ENCODE measurements at regions not wholly inside any gene's neighbourhood (a gene's known extent, or its start where the extent isn't known, plus 50 kb on each side); places are given as distances from the start of the nearest gene placed in this dataset.

DNA sequence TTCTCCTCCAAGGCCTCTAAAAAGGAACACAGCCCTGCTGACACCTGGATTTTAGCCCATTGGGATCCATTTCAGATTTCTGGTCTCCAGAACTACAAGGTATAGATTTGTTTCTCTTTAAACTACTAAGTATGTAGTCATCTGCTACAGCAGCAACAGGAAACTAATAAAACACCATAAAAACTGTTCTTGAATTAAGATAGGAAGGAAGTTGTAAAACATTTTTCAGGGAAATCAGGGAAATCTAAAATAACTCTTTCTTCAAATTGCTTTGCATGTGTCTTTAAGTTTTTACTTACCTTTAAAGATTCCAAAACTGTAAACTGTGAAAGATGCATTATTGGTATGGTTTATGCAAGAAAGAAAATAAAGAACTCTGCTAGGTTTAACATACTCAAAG is 407.0 kb upstream of the TOM1L1 start:
- no peak overlapping the region for H3K27ac ChIP-seq (ENCODE audit: low read depth, low read length)

DNA sequence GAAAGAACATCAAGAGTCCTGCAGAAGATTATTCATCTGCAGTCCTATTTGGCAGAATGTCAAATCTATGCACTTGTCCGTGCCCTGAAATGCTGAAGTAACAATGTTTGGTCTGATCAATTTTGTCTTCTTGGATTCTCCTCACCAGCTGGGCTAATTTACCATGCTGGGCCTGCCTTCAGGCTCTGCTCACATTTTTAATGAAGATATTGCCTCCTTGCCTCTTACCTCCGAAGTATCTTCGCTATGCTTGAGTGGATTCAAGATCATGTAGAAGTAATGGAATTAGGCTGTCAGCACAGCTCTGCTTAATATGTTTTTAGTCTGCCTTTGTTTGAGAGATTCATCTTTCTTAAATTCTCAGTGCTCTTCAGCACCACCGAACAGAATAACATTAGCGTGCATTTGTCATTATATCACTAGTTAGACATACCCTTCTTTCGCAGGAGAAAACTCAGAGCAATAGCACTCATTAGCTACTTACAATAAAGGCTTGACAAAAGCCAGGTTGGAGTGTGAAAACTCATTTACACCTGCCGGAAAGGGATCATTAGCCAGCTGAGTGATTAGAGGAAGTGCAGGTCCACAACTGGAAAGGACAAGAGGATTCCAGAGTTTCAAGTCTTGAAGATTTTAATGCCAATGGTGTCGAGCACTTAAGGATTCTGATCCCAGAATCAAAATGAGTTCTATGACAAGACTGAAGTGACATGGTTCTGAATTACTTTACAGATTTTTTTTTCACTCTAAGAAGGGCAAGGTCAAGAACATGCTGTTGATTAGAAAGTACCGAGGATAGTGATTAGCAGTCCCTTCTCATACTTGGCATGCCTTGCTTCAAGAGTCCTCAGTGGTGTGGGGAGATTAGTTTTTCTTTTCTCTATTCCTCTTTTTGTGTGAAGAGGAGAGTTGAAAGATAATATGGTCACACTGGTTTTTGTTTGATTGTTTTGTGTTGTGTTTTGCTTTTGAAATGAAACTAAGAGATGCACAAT is 405.6 kb upstream of the TOM1L1 start:
- no peak for TF ChIP-seq EZH2phosphoT487 (conservative IDR thresholded peaks at IDR 0.05; ENCODE audit: low read length)
- TF ChIP-seq, protein P1, sequence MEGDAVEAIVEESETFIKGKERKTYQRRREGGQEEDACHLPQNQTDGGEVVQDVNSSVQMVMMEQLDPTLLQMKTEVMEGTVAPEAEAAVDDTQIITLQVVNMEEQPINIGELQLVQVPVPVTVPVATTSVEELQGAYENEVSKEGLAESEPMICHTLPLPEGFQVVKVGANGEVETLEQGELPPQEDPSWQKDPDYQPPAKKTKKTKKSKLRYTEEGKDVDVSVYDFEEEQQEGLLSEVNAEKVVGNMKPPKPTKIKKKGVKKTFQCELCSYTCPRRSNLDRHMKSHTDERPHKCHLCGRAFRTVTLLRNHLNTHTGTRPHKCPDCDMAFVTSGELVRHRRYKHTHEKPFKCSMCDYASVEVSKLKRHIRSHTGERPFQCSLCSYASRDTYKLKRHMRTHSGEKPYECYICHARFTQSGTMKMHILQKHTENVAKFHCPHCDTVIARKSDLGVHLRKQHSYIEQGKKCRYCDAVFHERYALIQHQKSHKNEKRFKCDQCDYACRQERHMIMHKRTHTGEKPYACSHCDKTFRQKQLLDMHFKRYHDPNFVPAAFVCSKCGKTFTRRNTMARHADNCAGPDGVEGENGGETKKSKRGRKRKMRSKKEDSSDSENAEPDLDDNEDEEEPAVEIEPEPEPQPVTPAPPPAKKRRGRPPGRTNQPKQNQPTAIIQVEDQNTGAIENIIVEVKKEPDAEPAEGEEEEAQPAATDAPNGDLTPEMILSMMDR (IDR thresholded peaks at IDR 0.05; ENCODE audit: insufficient read depth, low read length, poor library complexity, severe bottlenecking): no peak
- Histone ChIP-seq H3K9ac (ENCODE audit: low read length) (no peak overlapping the region), H3K4me2 (ENCODE audit: low read depth, low read length, poor library complexity, severe bottlenecking) (no peak overlapping the region), H3K27ac (ENCODE audit: low read depth, low read length) (no peak overlapping the region), H2AFZ (ENCODE audit: low read depth, low read length, severe bottlenecking) (no peak overlapping the region), H4K20me1 (ENCODE audit: low read depth, low read length) (no peaks in the 10 kb centered on the region), H3K9me2 (replicated peaks; ENCODE audit: insufficient read depth, low read length) (no peaks in the 10 kb centered on the region), H3K4me3 (ENCODE audit: insufficient read depth, low read length, poor library complexity, severe bottlenecking) (no peak overlapping the region), H3K79me2 (ENCODE audit: insufficient read depth, low read length) (no peaks in the 10 kb centered on the region), H3K36me3 (ENCODE audit: low read length) (no peaks in the 10 kb centered on the region), H3K27me3 (ENCODE audit: low read length) (no peaks in the 10 kb centered on the region), H3K9me3 (ENCODE audit: insufficient read depth, low read length) (no peaks in the 10 kb centered on the region), H3F3A (ENCODE audit: insufficient read depth) (no peaks in the 10 kb centered on the region)

More for the DNA sequence above, 407.0 kb upstream of the TOM1L1 start:
- Histone ChIP-seq H3K9me2 (replicated peaks; ENCODE audit: insufficient read depth, low read length) (no peaks in the 10 kb centered on the region), H3K27me3 (ENCODE audit: low read length) (no peaks in the 10 kb centered on the region), H3K36me3 (ENCODE audit: low read length) (no peaks in the 10 kb centered on the region), H3F3A (ENCODE audit: insufficient read depth) (no peaks in the 10 kb centered on the region), H3K4me2 (ENCODE audit: low read depth, low read length, poor library complexity, severe bottlenecking) (no peak overlapping the region), H3K9ac (ENCODE audit: low read length) (no peak overlapping the region), H4K20me1 (ENCODE audit: low read depth, low read length) (no peaks in the 10 kb centered on the region), H3K79me2 (ENCODE audit: insufficient read depth, low read length) (no peaks in the 10 kb centered on the region), H2AFZ (ENCODE audit: low read depth, low read length, severe bottlenecking) (no peak overlapping the region), H3K4me3 (ENCODE audit: insufficient read depth, low read length, poor library complexity, severe bottlenecking) (no peak overlapping the region), H3K9me3 (ENCODE audit: insufficient read depth, low read length) (no peaks in the 10 kb centered on the region)
- no peak for TF ChIP-seq EZH2phosphoT487 (conservative IDR thresholded peaks at IDR 0.05; ENCODE audit: low read length)
- TF ChIP-seq, protein P1 (IDR thresholded peaks at IDR 0.05; ENCODE audit: insufficient read depth, low read length, poor library complexity, severe bottlenecking): no peak

DNA sequence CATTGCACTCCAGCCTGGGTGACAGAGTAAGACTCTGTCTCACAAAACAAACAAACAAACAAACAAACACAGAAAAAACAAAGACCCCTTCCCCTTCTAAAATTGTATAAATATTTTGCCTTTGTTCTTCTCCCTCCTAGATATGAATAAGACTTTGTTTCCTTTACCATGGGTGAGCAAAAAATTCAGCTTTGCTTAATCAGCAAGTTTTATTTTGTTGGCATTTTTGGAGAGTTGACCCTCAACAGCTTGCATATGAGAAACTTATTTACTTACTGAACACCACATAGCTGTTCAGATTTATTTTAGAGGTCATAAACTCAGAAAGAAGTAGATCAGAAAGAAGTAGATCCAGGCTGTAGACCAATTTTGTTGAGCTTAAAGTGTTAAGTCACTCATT is 395.2 kb upstream of the TOM1L1 start:
- H3K27ac ChIP-seq (ENCODE audit: low read depth, low read length): no peak overlapping the region
- H4K20me1 ChIP-seq (ENCODE audit: low read depth, low read length): no peaks in the 10 kb centered on the region
- no peak overlapping the region for H2AFZ ChIP-seq (ENCODE audit: low read depth, low read length, severe bottlenecking)
- no peak overlapping the region for H3K9ac ChIP-seq (ENCODE audit: low read length)
- H3K36me3 ChIP-seq (ENCODE audit: low read length): no peaks in the 10 kb centered on the region
- H3K79me2 ChIP-seq (ENCODE audit: insufficient read depth, low read length): no peaks in the 10 kb centered on the region
- no peaks in the 10 kb centered on the region for H3F3A ChIP-seq (ENCODE audit: insufficient read depth)
- H3K27me3 ChIP-seq (ENCODE audit: low read length): no peaks in the 10 kb centered on the region
- H3K9me2 ChIP-seq (replicated peaks; ENCODE audit: insufficient read depth, low read length): no peaks in the 10 kb centered on the region
- no peak overlapping the region for H3K4me3 ChIP-seq (ENCODE audit: insufficient read depth, low read length, poor library complexity, severe bottlenecking)
- no peaks in the 10 kb centered on the region for H3K9me3 ChIP-seq (ENCODE audit: insufficient read depth, low read length)
- H3K4me2 ChIP-seq (ENCODE audit: low read depth, low read length, poor library complexity, severe bottlenecking): no peak overlapping the region
- no peak for TF ChIP-seq EZH2phosphoT487 (conservative IDR thresholded peaks at IDR 0.05; ENCODE audit: low read length)
- TF ChIP-seq, protein P1 (IDR thresholded peaks at IDR 0.05; ENCODE audit: insufficient read depth, low read length, poor library complexity, severe bottlenecking): no peak
